Body of pancreas (tissue), 4 donors: ENCODE measurements at regions not wholly inside any gene's neighbourhood (a gene's known extent, or its start where the extent isn't known, plus 50 kb on each side); places are given as distances from the start of the nearest gene placed in this dataset.
A peak's percentile ranks its signal among the peaks of the same experiment; 100 is the strongest.

Experiments
- ATAC-seq: fragments of 150-250 bp; one replicate; pipeline ENCODE4 v1.9.1; 2016
- DNase-seq, 4 donors: peaks; one replicate each; pipeline ENCODE4 v3.0.0-alpha.2; 2019
- H3K27ac ChIP-seq, 4 donors: fragments of 200-600 bp; sonication (generic); 1 replicate in 3 of 4; 2 replicates in 1 of 4; pipeline versions ENCODE4 v1.5.1 to v1.6.1; 2016 to 2019; ENCODE audit warnings: mild to moderate bottlenecking in 1 of 4, mixed read lengths in 1 of 4, moderate library complexity in 1 of 4
- H3K27me3 ChIP-seq, 2 donors: fragments of 200-600 bp; sonication (generic); one replicate each; pipeline ENCODE4 v1.6.0; 2016; ENCODE audit warnings: mild to moderate bottlenecking in 1 of 2
- H3K36me3 ChIP-seq, 2 donors: fragments of 200-600 bp; sonication (generic); replicated peaks in 1 of 2; 2 replicates each; pipeline ENCODE4 v1.5.1; 2016; ENCODE audit warnings: low read depth in 2 of 2; ENCODE audit not compliant: insufficient read depth in 1 of 2
- H3K4me1 ChIP-seq: fragments of 200-600 bp; sonication (generic); one replicate; pipeline ENCODE4 v1.6.0; 2016
- H3K4me3 ChIP-seq, 2 donors: fragments of 200-600 bp; sonication (generic); 1 replicate in 1 of 2; 2 replicates in 1 of 2; pipeline ENCODE4 v1.5.1; 2016 to 2019
- H3K9me3 ChIP-seq, 3 donors: fragments of 200-600 bp; sonication (generic); 1 replicate in 2 of 3; 2 replicates in 1 of 3; pipeline ENCODE4 v1.5.1; 2016
- CTCF ChIP-seq, 7 experiments: fragments of 450-650 bp in 4 of 7; fragments of 200-600 bp in 3 of 7; sonication (generic) in 3 of 7; IDR thresholded peaks; one replicate each; pipeline ENCODE4 v1.5.1; 2016 to 2019; ENCODE audit warnings: antibody characterized with exemption in 7 of 7
- POLR2A ChIP-seq, 3 donors: fragments of 450-650 bp; IDR thresholded peaks; one replicate each; pipeline ENCODE4 v1.6.1; 2016; ENCODE audit warnings: antibody characterized with exemption in 3 of 3, mild to moderate bottlenecking in 2 of 3
- WGBS, 2 donors: methylation state at CpG; one replicate each; pipeline ENCODE4 v1.1.5; 2017; 5-methylcytosine and 5-hydroxymethylcytosine counted together
- intact Hi-C: fragments of 100-400 bp; cut with DNase I; formaldehyde crosslinking; loops from one replicate; pipeline ENCODE4 v1.15.1; 2023

GRCh38 chr17:77085926-77086432, 54.8 kb upstream of the SEC14L1 start:
- Histone ChIP-seq H3K27me3 (no peaks in the 10 kb centered on the region), H3K27ac (no peak overlapping the region), H3K4me1 (peaks cover 27% of the 10 kb centered on the region), H3K36me3 (no peaks in the 10 kb centered on the region), H3K9me3 (no peaks in the 10 kb centered on the region), H3K4me3 (no peak overlapping the region)
- TF ChIP-seq POLR2A (IDR thresholded peaks at IDR 0.05) = no peak
- TF ChIP-seq CTCF (IDR thresholded peaks at IDR 0.05) = no peak
- WGBS, 2 donors = 24 to 33% methylated on average over 8 of the region's 8 CpGs
- ATAC-seq = no peak
- intact Hi-C loops = loop anchor here (5.0 kb wide), 1 partner anchor 161 kb away; no protein-coding TSS in a partner anchor
- no peak for DNase-seq

- Histone ChIP-seq H3K4me3 (no peak overlapping the region), H3K36me3 (no peaks in the 10 kb centered on the region), H3K27me3 (no peaks in the 10 kb centered on the region), H3K27ac (no peak overlapping the region), H3K4me1 (peaks cover 32% of the 10 kb centered on the region), H3K9me3 (no peaks in the 10 kb centered on the region)
- TF ChIP-seq CTCF (IDR thresholded peaks at IDR 0.05) = peak; percentile 84 to 95 (median 89)
- no peak for TF ChIP-seq POLR2A (IDR thresholded peaks at IDR 0.05)
- ATAC-seq (peak; percentile 78), DNase-seq (peak; percentile 92 to 97 (median 92))
- 13 to 17% methylated on average over 7 to 11 of the region's 11 CpGs for WGBS, 2 donors
- intact Hi-C loops = loop anchor here (5.0 kb wide), 1 partner anchor 161 kb away; no protein-coding TSS in a partner anchor
These were observed 54.2 kb upstream of the SEC14L1 start for GRCh38 chr17:77086433-77087010.

GRCh38 chr17:77087650-77088454, 52.9 kb upstream of the SEC14L1 start:
- Histone ChIP-seq H3K9me3 (no peaks in the 10 kb centered on the region), H3K27me3 (no peaks in the 10 kb centered on the region), H3K36me3 (peaks cover 1 to 9% of the 10 kb centered on the region in 2 donors), H3K4me1 (peaks cover 43% of the 10 kb centered on the region), H3K4me3 (peak overlapping the region in 1 of 2 donors; percentile 84), H3K27ac (peak overlapping the region; percentile 68 to 90 (median 78))
- no peak for DNase-seq
- TF ChIP-seq POLR2A (IDR thresholded peaks at IDR 0.05) (no peak), CTCF (IDR thresholded peaks at IDR 0.05) (no peak)
- intact Hi-C loops = loop anchor here (5.0 kb wide), 1 partner anchor 159 kb away; no protein-coding TSS in a partner anchor
- no peak for ATAC-seq
- 51 to 58% methylated on average over 7 to 16 of the region's 16 CpGs for WGBS, 2 donors

- intact Hi-C loops = loop anchor here (5.0 kb wide), 1 partner anchor 159 kb away; no protein-coding TSS in a partner anchor
- Histone ChIP-seq H3K27me3 (no peaks in the 10 kb centered on the region), H3K4me3 (peak overlapping the region; percentile 69 to 84), H3K4me1 (peaks cover 43% of the 10 kb centered on the region), H3K27ac (peak overlapping the region; percentile 68 to 90 (median 78)), H3K9me3 (no peaks in the 10 kb centered on the region), H3K36me3 (peaks cover 4 to 9% of the 10 kb centered on the region in 2 donors)
- WGBS, 2 donors = 0% methylated on average over 18 to 40 of the region's 40 CpGs
- ATAC-seq = peak; percentile 89
- TF ChIP-seq CTCF (IDR thresholded peaks at IDR 0.05) (peak; percentile 18 to 77 (median 62)), POLR2A (IDR thresholded peaks at IDR 0.05) (peak in 2 of 3 donors; percentile 78 to 85)
- DNase-seq = peak; percentile 83 to 94 (median 90)
These were observed 52.2 kb upstream of the SEC14L1 start for GRCh38 chr17:77088455-77089123.
